Left renal pelvis (tissue), 4 donors: ENCODE measurements at regions not wholly inside any gene's neighbourhood (a gene's known extent, or its start where the extent isn't known, plus 50 kb on each side); places are given as distances from the start of the nearest gene placed in this dataset.
"Not testable (repeated sequence)": the region's sequence is repeated elsewhere in the genome, so short reads cannot be mapped to it uniquely, and the experiment has no call there.

Experiments
- DNase-seq, 4 donors: peaks; one replicate each; pipeline ENCODE4 v3.0.0-alpha.2; 2013; ENCODE audit warnings: low read depth in 4 of 4, low spot score in 3 of 4

GRCh38 chr4:49321511-49322300 lies 335.6 kb downstream of the CWH43 start:
- not testable (repeated sequence) for DNase-seq

GRCh38 chr4:49322610-49323572 lies 336.8 kb downstream of the CWH43 start:
- DNase-seq: not testable (repeated sequence)

GRCh38 chr4:49323573-49323940 lies 337.5 kb downstream of the CWH43 start:
- DNase-seq: not testable (repeated sequence)
